Thymus (tissue), 11 donors: ENCODE measurements at regions not wholly inside any gene's neighbourhood (a gene's known extent, or its start where the extent isn't known, plus 50 kb on each side); places are given as distances from the start of the nearest gene placed in this dataset.
"Not testable (repeated sequence)": the region's sequence is repeated elsewhere in the genome, so short reads cannot be mapped to it uniquely, and the experiment has no call there.

Experiments used
- DNase-seq, 9 donors: peaks; one replicate each; pipeline ENCODE4 v3.0.0-alpha.2; 2013; ENCODE audit warnings: low spot score in 9 of 9, low read depth in 6 of 9, missing footprints in 1 of 9
- H3K27ac ChIP-seq, 2 donors: one replicate each; pipeline ENCODE4 v1.5.1; 2013; ENCODE audit warnings: control low read depth in 1 of 2, low read depth in 1 of 2, low read length in 1 of 2, mild to moderate bottlenecking in 1 of 2, moderate library complexity in 1 of 2
- H3K27me3 ChIP-seq, 2 donors: one replicate each; pipeline ENCODE4 v1.5.1; 2013; ENCODE audit warnings: low read length in 1 of 2; ENCODE audit not compliant: control insufficient read depth in 2 of 2, insufficient read depth in 1 of 2
- H3K36me3 ChIP-seq, 2 donors: one replicate each; pipeline ENCODE4 v1.5.1; 2013; ENCODE audit warnings: low read length in 1 of 2, mild to moderate bottlenecking in 1 of 2, moderate library complexity in 1 of 2; ENCODE audit not compliant: control insufficient read depth in 2 of 2, insufficient read depth in 2 of 2
- H3K4me1 ChIP-seq, 2 donors: one replicate each; pipeline ENCODE4 v1.5.1; 2013; ENCODE audit warnings: low read length in 2 of 2; ENCODE audit not compliant: control insufficient read depth in 2 of 2, insufficient read depth in 2 of 2
- H3K4me3 ChIP-seq, 2 donors: one replicate each; pipeline ENCODE4 v1.5.1; 2013; ENCODE audit warnings: low read length in 2 of 2, control low read depth in 1 of 2, mild to moderate bottlenecking in 1 of 2
- H3K9me3 ChIP-seq, 2 donors: one replicate each; pipeline ENCODE4 v1.5.1; 2013; ENCODE audit warnings: low read length in 1 of 2, mild to moderate bottlenecking in 1 of 2; ENCODE audit not compliant: control insufficient read depth in 2 of 2, insufficient read depth in 1 of 2
- WGBS: extraction: QIAGEN DNeasy Blood & Tissue Kit; methylation state at CpG from one replicate; pipeline ENCODE4 v1.1.7; 2013; 5-methylcytosine and 5-hydroxymethylcytosine counted together
- donor health status: healthy.

DNA sequence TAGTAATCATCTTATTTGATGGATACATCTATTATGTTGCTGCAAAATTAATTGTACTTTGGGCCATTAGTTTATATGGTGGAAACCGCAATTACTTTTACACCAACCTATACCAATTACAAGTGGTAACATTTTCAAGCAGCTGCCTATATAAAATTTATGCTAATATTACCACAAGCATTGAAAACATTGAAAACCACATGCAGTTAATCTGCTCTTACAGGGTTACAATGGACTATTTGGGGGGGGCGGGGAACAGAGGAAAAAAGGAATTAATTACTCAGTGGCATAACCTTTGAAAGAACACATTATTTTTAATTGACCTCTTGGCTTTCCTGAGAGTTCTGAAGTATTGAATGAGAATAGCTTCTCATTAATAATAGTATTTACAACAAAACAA, 1793.2 kb downstream of the NCAM2 start:
- H3K27ac ChIP-seq: no peak overlapping the region
- H3K9me3 ChIP-seq: no peaks in the 10 kb centered on the region
- no peak for DNase-seq
- no peaks in the 10 kb centered on the region for H3K36me3 ChIP-seq
- no peaks in the 10 kb centered on the region for H3K4me1 ChIP-seq
- 93% methylated on average over 2 of the region's 2 CpGs for WGBS
- H3K27me3 ChIP-seq: no peaks in the 10 kb centered on the region
- no peak overlapping the region for H3K4me3 ChIP-seq

DNA sequence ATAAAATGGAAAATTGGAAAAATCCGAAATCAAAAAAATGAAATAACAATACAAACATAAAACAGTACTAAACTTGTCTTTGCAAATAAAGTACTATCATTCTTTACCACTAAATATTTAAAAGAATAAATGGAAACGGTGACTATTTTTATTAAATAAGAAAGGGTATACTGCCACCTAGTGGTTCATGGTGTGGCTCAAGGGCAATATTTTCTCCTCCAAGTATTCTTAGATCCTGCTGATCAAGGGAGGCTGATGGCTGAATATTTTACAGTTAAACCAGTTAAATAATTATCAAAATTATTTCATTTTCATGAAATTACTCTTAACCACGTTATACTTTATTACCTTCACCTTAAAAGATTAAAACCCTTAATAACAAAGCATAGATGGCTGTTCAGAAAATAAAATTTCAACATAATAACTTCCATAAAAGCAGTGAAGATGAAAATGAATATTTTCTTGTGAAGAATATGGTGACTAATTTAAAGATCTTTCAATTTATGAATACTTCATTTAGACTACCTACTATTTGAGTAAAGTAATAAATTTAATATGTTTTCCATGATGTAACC, 1793.9 kb downstream of the NCAM2 start:
- H3K27me3 ChIP-seq: no peaks in the 10 kb centered on the region
- no peaks in the 10 kb centered on the region for H3K36me3 ChIP-seq
- 3% methylated on average over 3 of the region's 3 CpGs for WGBS
- peak in 8 of 9 donors; percentile 1 to 59 (median 33) for DNase-seq
- H3K4me3 ChIP-seq: no peak overlapping the region
- no peak overlapping the region for H3K27ac ChIP-seq
- H3K4me1 ChIP-seq: no peaks in the 10 kb centered on the region
- H3K9me3 ChIP-seq: no peaks in the 10 kb centered on the region

DNA sequence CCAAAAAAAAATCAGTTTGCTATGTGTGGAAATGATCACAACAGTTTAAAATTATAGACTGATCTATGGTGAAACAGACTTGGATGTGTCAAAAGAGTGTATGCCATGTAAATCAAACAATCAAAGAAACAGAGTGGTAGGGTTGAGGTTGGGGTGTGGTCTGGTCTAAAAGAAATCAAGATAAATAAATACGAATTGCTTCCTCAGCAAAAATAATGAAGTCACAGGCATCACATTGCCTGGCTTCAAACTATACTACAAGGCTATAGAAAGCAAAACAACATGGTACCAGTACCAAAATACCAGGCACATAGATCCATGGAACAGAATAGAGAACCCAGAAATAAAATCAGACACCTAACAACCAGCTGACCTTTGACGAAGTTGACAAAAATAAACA, 1796.9 kb downstream of the NCAM2 start:
- no peak for DNase-seq
- WGBS: 96% methylated on average over 2 of the region's 2 CpGs
- Histone ChIP-seq H3K27ac (no peak overlapping the region), H3K4me3 (no peak overlapping the region), H3K9me3 (no peaks in the 10 kb centered on the region), H3K4me1 (no peaks in the 10 kb centered on the region), H3K27me3 (no peaks in the 10 kb centered on the region), H3K36me3 (no peaks in the 10 kb centered on the region)

DNA sequence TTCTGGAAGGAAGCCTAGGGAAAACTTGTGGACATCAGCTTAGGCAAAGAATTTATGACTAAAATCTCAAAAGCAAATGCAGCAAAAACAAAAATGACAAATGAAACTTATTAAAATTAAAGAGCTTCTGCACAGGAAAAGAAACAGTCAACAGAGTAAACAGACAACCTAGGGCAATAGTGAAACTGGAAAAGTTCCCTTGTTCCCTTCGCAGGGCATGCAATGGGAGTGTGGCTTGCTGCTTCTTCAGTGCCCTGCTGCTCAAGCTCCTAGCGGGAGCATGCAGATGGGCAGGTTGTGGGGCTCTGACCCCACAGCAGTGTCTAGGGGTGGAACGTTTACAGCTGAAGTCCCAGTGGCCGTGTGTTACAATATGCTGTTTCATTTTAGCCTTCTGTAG, 1797.4 kb downstream of the NCAM2 start:
- H3K9me3 ChIP-seq: no peaks in the 10 kb centered on the region
- no peak overlapping the region for H3K27ac ChIP-seq
- 58% methylated on average over 4 of the region's 4 CpGs for WGBS

DNA sequence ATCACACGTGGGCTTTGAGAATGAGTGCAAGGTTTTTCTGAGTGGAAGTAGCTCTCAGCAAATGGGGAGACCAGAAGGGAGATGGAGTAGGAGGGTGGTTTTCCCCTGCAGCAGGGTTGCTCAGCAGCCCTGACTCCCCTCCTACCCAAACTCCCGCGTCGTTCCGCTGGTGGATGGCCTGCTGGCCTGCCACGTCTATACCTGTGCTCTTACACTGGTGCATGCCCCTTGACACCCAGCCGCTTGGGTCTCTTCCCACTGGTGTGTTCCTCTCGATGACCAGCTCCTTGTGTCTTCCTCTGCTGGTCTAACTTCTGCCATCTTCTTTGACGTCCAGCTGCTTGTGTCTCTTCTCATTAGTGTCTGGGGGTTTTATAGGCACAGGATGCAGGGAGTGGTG, 1797.9 kb downstream of the NCAM2 start:
- no peaks in the 10 kb centered on the region for H3K4me1 ChIP-seq
- 96% methylated on average over 9 of the region's 9 CpGs for WGBS
- no peaks in the 10 kb centered on the region for H3K9me3 ChIP-seq
- H3K27me3 ChIP-seq: no peaks in the 10 kb centered on the region
- no peaks in the 10 kb centered on the region for H3K36me3 ChIP-seq
- H3K4me3 ChIP-seq: no peak overlapping the region
- no peak for DNase-seq
- H3K27ac ChIP-seq: no peak overlapping the region

More for the DNA sequence above, 1797.4 kb downstream of the NCAM2 start:
- no peaks in the 10 kb centered on the region for H3K36me3 ChIP-seq
- H3K4me3 ChIP-seq: no peak overlapping the region
- no peaks in the 10 kb centered on the region for H3K27me3 ChIP-seq
- H3K4me1 ChIP-seq: no peaks in the 10 kb centered on the region
- no peak for DNase-seq

DNA sequence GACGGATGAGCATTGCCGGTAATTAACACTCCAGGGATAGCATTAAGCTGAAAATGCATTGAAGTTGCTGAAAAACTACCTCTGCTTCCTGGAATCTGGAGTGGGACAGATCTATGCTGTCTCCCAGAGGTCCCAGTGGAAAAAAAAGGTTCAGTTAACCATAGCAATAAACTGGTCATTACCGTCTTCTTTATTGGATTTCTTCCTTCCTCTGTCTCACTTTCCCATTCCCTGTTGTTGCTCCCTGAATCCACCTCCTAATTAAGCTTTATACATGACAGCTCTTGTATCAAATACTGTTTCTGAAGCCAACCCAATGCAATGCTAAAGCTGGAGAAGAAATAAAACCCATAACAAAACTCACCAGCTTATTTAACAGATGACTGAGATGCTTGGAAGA, 1805.9 kb downstream of the NCAM2 start:
- no peaks in the 10 kb centered on the region for H3K9me3 ChIP-seq
- no peak for DNase-seq

DNA sequence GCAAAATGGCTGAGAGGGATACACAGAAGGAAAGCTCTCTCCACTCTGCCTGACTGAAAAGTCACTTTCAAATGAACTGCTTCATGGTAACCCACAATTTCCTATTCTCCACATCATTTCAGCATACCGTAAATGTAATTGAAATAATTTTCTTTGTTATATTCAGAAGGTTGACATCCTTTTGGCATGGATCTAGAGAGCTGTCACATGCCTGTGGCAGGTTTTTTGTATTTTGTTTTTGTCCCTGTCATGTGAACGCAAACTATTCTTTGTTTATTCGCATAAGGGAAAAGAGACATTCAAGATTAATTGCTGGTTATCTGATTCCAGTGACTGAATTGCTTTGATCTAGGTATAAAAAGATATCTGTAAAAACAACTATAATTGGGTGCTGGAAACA, 1808.1 kb downstream of the NCAM2 start:
- Histone ChIP-seq H3K4me1 (no peaks in the 10 kb centered on the region), H3K9me3 (no peaks in the 10 kb centered on the region), H3K4me3 (no peak overlapping the region), H3K27ac (no peak overlapping the region), H3K27me3 (no peaks in the 10 kb centered on the region), H3K36me3 (no peaks in the 10 kb centered on the region)
- no peak for DNase-seq
- WGBS: 90% methylated on average over 3 of the region's 3 CpGs

More for the DNA sequence above, 1805.9 kb downstream of the NCAM2 start:
- no peak overlapping the region for H3K4me3 ChIP-seq
- H3K27ac ChIP-seq: no peak overlapping the region
- H3K36me3 ChIP-seq: no peaks in the 10 kb centered on the region
- H3K27me3 ChIP-seq: no peaks in the 10 kb centered on the region
- H3K4me1 ChIP-seq: no peaks in the 10 kb centered on the region
- 96% methylated on average over 3 of the region's 3 CpGs for WGBS

DNA sequence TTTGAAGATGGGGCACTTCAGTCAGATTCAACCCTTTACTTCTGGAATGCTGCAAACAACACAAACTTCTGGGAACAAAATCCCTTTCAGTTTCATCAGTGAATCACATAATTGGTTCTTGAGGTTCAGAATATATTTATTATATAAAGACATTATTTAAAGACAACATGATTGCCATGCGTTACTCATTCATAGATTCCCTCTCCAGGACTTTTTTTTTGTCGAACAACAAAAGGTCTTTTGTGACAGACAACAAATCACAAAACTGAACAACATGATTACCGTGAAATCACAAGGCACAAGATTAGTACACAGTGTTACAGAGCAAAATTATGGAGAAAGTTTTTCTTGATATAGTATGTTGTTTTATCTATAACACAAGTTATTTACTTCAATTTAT, 1815.0 kb downstream of the NCAM2 start:
- no peak overlapping the region for H3K4me3 ChIP-seq
- WGBS: 65% methylated on average over 3 of the region's 3 CpGs
- H3K27me3 ChIP-seq: no peaks in the 10 kb centered on the region
- no peaks in the 10 kb centered on the region for H3K4me1 ChIP-seq
- no peak overlapping the region for H3K27ac ChIP-seq
- DNase-seq: no peak
- H3K9me3 ChIP-seq: no peaks in the 10 kb centered on the region
- no peaks in the 10 kb centered on the region for H3K36me3 ChIP-seq

DNA sequence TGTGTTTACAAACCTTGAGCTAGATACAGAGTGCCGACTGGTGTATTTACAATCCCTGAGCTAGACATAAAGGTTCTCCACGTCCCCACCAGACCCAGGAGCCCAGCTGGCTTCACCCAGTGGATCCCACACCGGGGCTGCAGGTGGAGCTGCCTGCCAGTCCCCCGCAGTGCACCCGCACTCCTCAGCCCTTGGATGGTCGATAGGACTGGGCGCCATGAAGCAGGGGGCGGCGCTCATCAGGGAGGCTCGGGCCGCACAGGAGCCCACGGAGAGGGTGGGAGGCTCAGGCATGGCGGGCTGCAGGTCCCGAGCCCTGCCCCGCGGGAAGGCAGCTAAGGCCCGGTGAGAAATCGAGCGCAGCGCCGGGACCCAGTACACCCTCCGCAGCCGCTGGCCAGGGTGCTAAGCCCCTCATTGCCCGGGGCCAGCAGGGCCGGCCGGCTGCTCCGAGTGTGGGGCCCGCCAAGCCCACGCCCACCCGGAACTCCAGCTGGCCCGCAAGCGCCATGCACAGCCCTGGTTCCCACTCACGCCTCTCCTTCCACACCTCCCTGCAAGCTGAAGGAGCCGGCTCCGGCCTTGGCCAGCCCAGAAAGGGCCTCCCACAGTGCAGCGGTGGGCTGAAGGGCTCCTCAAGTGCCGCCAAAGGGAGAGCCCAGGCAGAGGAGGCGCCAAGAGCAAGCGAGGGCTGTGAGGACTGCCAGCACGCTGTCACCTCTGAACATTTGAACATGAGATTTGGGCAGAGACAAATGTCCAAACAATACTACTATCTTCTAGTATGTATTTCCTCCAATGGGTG, 1820.7 kb downstream of the NCAM2 start:
- H3K4me1 ChIP-seq, H3K9me3 ChIP-seq, DNase-seq, H3K4me3 ChIP-seq, H3K36me3 ChIP-seq, H3K27me3 ChIP-seq, H3K27ac ChIP-seq: not testable (repeated sequence)
- WGBS: 93% methylated on average over 36 of the region's 40 CpGs
